WTC11 (cell line): ENCODE measurements at regions not wholly inside any gene's neighbourhood (a gene's known extent, or its start where the extent isn't known, plus 50 kb on each side); places are given as distances from the start of the nearest gene placed in this dataset.

Source experiments
- ATF2 ChIP-seq: sonication (generic); formaldehyde crosslinking; IDR thresholded peaks from 2 replicates; pipeline ENCODE4 v1.8.1; 2022; ENCODE audit warnings: low read depth, missing genetic modification reagents, borderline replicate concordance
- CTCF ChIP-seq: fragments of 200-600 bp; IDR thresholded peaks from 2 replicates; pipeline ENCODE4 v1.8.0; 2022; ENCODE audit warnings: antibody characterized with exemption
- E2F4 ChIP-seq: sonication (generic); formaldehyde crosslinking; IDR thresholded peaks from 2 replicates; pipeline ENCODE4 v1.8.1; 2022; ENCODE audit warnings: low read depth, mild to moderate bottlenecking, moderate library complexity, missing genetic modification reagents, borderline replicate concordance
- JAZF1 ChIP-seq: fragments of 250-450 bp; sonication (Bioruptor Pico); IDR thresholded peaks from 2 replicates; pipeline ENCODE4 v1.9.0; 2021; ENCODE audit warnings: moderate library complexity, mild to moderate bottlenecking, inconsistent platforms
- MXD4 ChIP-seq: fragments of 250-450 bp; sonication (Bioruptor Pico); IDR thresholded peaks from 2 replicates; pipeline ENCODE4 v1.8.0; 2021; ENCODE audit warnings: mild to moderate bottlenecking, moderate library complexity, borderline replicate concordance
- NFATC4 ChIP-seq: fragments of 250-450 bp; sonication (Bioruptor Pico); IDR thresholded peaks from 2 replicates; pipeline ENCODE4 v1.9.0; 2021; ENCODE audit warnings: mild to moderate bottlenecking
- TCF7 ChIP-seq: sonication (generic); formaldehyde crosslinking; IDR thresholded peaks from 2 replicates; pipeline ENCODE4 v1.8.0; 2022; ENCODE audit warnings: mild to moderate bottlenecking, low read depth, missing genetic modification reagents, moderate library complexity
- TEAD4 ChIP-seq: sonication (generic); formaldehyde crosslinking; IDR thresholded peaks from 2 replicates; pipeline ENCODE4 v1.8.0; 2022; ENCODE audit warnings: mild to moderate bottlenecking, missing genetic modification reagents
- USF2 ChIP-seq: sonication (generic); formaldehyde crosslinking; IDR thresholded peaks from 2 replicates; pipeline ENCODE4 v1.8.1; 2023; ENCODE audit warnings: mild to moderate bottlenecking, missing genetic modification reagents, moderate library complexity

- TF ChIP-seq ATF2 (CRISPR knock-in tag) (no peak), TCF7 (no peak), CTCF (no peak), E2F4 (CRISPR knock-in tag) (no peak), NFATC4 (CRISPR knock-in tag) (no peak), TEAD4 (CRISPR knock-in tag) (no peak), USF2 (CRISPR knock-in tag) (no peak), JAZF1 (no peak), MXD4 (CRISPR knock-in tag) (no peak)
Measured at GRCh38 chr7:69364813-69365643, 233.2 kb upstream of the AUTS2 start.
